GM21515 (cell line): ENCODE measurements at regions not wholly inside any gene's neighbourhood (a gene's known extent, or its start where the extent isn't known, plus 50 kb on each side); places are given as distances from the start of the nearest gene placed in this dataset.

Experiments used
- ATAC-seq: cut with Tn5 transposase; IDR thresholded peaks from one replicate; pipeline ENCODE4 v1.9.1; 2021; ENCODE audit not compliant: unreplicated experiment

DNA sequence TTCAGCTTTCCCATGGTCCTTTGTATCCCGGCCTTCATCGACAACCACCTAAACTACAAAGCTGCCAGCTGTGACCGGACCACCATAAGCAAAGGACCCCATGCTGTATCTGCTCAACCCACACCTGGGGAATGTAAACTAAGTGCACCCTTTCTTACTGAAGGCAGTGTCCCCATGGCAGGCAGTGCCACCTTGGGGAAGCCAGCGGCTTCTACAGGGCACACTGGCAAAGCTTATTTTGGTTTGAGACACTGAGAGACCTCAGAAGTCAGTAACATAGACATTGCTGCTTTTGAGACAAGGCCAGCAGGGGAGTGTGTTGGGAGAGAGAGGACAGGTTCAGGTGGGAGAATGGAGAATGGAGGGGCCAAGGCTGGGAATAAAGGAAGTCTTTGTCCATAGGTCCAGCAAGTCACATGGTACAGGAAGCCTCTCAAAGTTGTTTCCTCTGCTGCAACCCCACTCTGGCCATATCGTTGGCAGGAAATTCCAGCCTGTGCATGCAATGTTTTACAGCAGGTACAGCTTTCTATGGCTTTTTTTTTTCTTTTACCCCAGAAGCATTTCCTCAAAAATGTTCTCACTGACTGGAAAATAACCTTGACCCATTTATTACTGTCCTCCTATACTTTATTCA lies 85.9 kb upstream of the NPVF start:
- no peak for ATAC-seq

DNA sequence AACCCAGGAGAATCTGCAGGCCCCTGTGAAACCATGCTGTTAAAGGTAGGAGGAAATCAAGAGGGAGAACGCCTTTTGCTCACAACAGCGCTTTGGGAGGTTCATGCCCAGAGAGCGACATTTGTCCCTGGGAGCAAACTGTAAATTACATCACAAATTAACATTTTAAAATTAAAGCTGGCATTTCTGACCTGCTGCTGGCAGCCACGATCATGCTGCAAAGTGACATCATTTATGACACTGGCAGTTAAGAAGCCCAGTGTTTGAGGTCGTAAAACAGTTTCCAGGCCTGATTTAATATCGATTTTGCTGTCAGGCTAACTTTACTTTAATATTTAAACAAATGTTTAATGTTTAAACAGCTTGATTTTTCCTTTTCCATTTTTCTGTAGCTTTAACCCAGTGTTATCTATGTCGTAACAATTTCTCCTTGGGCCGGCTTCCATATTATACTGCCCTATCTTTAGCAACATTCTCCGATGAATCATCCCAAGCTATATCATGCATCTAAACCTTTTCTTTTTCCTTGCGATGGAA lies 86.5 kb upstream of the NPVF start:
- ATAC-seq: no peak

DNA sequence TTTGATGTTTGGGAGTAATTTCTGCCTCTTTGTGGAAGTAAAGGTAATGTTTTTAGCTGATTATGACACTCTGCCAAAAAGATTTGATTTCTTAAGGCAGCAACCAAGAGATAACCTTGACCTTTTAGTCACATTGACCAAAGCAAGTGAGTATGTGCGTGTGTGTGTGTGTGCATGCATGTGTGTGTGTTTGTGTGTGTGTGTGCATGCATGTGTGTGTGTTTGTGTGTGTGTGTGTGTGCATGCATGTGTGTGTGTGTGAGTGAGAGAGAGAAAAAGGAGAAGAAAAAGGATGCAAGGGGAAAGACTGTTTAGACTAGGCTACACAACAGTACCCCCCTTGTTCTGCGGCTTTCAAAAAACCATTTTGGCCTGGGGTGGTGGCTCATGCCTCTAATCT lies 88.1 kb upstream of the NPVF start:
- no peak for ATAC-seq

- no peak for ATAC-seq
These were observed 89.8 kb upstream of the NPVF start for GRCh38 chr7:25318047-25318446.

DNA sequence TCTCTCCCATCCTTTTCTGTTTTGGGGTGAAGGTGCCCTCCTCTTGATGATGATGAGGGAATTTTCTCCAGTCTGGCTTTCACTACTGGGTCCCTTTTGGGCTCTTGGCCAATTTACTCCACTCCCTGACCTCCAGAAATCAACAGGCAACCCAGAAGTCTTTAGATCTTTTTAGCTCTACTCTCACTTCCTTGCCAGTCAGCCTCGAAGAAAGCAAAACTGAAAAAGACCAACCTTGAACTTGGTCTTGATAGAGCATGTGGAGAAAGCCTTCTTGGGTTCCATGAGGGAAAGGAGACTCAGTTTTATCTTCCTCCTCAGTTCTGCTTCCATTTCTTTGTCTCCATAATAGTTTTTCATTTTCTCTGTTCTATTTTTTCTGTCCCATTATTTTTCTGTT lies 91.4 kb upstream of the NPVF start:
- ATAC-seq: no peak

DNA sequence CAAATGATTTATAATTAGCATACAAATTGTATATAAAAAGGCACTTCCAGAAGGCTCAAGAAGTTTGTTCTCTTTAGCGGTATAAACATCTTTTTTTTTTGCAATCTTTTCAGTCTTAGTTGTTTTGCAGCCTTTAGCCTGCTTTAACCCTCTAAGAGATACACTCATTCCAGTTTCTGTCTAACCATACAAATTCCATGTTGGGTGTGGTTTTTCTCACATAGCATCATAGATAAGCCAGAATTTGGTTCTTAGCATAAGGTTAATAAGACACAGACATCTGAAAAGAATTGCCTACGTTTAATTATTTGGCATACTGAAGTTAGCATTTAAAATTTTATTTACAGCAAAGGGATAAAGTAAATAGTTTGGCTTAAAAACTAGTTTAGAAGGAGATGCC lies 92.5 kb upstream of the NPVF start:
- no peak for ATAC-seq

GRCh38 chr7:25321424-25321823 lies 93.1 kb upstream of the NPVF start:
- no peak for ATAC-seq

- ATAC-seq: no peak
These were observed 94.2 kb upstream of the NPVF start for GRCh38 chr7:25322473-25322872.

DNA sequence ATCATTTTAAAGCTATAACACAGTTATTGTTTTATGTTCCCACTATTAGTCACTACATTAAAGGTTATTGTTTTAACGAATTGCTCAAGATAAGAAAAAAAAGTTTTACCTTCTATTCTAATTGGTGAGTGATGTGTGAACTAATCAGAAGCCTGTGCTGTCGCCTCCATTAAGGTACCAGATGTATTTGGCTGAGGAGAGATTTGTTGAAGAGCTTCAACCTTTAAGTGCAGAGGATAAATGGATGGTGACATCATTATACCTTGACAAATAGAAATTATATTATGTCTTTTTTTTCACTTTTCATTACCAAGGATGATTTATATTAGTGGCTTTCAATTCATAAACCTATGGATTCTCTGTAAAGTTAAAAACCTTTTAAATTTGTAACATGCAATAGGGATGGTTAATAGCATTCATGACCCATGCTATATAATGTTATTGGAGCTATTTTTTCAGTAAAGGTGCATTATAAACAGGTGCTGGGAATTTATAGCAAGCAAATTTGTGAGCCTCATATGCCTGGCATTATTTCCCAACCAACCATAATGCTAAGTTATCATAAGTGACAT lies 97.0 kb upstream of the NPVF start:
- ATAC-seq: no peak

DNA sequence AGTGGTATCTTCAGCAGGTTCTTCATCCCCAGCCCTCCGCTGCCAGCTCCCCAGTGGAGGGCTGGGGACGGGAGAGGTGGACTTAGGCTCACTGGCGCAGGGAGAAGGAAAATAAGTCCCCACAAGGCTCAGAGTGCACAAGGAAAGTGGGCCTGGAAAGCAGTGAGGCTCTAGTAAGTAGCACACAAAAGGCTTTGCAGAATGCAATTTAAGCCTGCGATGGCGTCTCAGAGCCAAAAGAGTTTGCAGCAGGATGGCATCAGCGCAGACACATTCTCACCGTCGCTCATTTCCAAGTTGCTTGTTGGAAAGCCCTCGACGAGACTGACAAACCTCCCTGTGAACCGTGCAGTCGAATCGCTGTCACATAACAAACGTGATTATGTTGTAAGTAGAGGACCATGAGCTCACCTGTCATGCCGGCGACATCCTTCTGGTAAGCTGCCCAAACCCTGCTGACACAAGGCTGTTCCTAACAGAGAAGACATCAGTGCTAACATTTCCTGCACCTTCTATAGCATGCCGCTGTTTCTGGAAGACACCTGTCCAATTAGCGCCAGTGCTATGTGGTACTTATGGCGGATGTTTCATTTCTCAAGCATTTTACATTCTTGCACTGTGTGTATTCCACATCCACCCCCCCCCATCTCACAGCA lies 98.3 kb upstream of the NPVF start:
- no peak for ATAC-seq

- ATAC-seq: no peak
These were observed 101.5 kb upstream of the NPVF start for GRCh38 chr7:25329815-25330214.

GRCh38 chr7:25333296-25333928 lies 105.1 kb upstream of the NPVF start:
- ATAC-seq: no peak

- no peak for ATAC-seq
These were observed 119.2 kb upstream of the NPVF start for GRCh38 chr7:25347360-25348066.

GRCh38 chr7:25348104-25348503 lies 119.8 kb upstream of the NPVF start:
- ATAC-seq: no peak

DNA sequence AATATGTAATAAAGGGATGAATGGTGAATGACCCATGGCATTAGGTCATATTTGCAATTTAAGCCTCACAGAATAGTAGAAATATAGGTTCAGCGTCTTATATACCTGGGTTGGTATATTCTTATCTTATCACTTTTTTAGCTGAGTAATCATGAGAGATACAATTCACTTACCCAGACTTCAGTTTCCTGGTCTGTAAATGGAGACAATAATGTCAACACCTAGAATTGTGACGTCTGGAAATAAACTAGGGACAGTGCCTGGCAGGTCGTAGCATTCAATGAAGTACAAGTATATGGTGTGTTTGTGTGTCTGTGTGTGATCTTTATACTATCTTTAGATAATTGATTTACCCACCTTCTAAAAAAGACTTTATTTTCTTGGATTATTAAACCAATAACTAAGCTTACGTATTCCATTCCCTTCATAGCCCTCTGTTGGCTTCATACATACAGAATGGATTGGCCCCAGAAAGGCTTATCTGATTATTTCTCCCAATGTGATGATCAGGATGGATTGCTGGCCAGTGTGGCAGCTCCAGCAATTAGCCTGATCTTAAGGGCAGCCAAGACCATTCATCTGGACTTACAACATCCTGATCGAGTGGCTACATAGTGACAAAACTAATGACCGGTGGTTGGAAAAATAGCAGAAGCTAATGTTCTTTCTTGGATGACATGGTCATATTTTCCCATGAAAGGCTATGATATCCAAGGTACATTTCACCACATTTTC lies 121.2 kb upstream of the NPVF start:
- no peak for ATAC-seq

GRCh38 chr7:25350041-25350440 lies 121.8 kb upstream of the NPVF start:
- no peak for ATAC-seq

GRCh38 chr7:25351761-25352160 lies 123.5 kb upstream of the NPVF start:
- ATAC-seq: no peak

GRCh38 chr7:25353196-25353595 lies 124.9 kb upstream of the NPVF start:
- ATAC-seq: no peak

DNA sequence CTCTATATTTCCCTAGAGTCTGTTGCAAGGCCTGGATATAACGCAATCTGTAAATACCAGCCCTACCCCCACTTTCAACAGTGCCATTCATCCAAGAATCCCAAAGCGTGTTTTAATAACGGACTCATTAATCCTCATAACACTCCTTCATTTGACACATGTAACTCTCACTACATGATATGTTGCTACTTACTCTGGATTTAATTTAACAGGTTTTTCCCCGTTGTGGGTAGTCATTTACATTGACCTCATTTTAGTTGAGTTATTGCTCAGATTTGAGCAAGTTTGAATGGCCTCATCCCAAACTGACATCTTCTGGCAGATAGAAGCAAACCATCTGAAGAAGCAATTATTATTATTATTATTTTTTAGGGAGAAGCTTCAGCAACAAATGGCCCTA lies 125.4 kb upstream of the NPVF start:
- no peak for ATAC-seq

DNA sequence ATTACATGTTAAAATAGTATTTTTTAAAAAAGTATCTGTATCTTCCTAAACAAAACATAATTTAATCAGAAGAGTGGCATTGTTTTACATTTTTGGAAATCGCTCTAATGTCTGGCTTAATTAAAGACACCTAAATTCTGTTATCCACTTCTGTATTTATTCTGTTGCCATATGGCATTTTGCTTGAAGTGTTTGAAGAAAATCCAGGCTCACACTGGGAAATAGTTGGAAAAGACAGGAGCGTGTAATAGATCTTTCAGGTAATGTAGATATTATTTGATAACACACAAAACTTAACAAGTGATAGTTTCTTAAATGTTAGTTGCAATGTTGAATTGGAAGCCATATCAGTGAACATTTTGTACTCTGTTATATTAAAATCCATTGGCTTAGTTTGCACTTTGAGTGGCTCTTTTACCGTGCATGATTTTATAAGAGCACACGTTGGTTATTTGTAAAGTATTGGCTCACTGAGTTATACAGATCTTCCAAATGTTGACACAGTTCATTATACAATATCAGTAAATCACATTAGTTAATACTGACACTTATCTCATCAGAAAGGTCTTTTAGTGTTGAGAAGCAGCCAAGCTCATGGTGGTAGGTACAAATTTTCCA lies 128.4 kb upstream of the NPVF start:
- ATAC-seq: no peak
